BJ (cell line): ENCODE measurements at regions not wholly inside any gene's neighbourhood (a gene's known extent, or its start where the extent isn't known, plus 50 kb on each side); places are given as distances from the start of the nearest gene placed in this dataset.

Source experiments
- CTCF ChIA-PET: fragments of 350-600 bp; formaldehyde crosslinking; extraction: SDS; loops from one replicate; lab custom pipeline; 2021; ENCODE audit warnings: antibody characterized with exemption, inconsistent platforms; lab: Yijun Ruan, JAX
- POLR2A ChIA-PET: fragments of 300-600 bp; sonication (Branson Sonifier 250); formaldehyde crosslinking; extraction: SDS; loops from one replicate; lab custom pipeline; 2021; ENCODE audit warnings: antibody characterized with exemption; lab: Charles Lee
- DNase-seq: peaks from one replicate; pipeline ENCODE4 v3.0.0-alpha.2; 2011; ENCODE audit warnings: low read depth
- H3K27me3 ChIP-seq: 2 replicates; pipeline ENCODE4 v1.6.0; 2011; ENCODE audit warnings: low read length; ENCODE audit not compliant: control insufficient read depth, insufficient read depth
- H3K36me3 ChIP-seq: 2 replicates; pipeline ENCODE4 v1.5.1; 2011; ENCODE audit warnings: low read length; ENCODE audit not compliant: control insufficient read depth, insufficient read depth
- H3K4me3 ChIP-seq: 2 replicates; pipeline ENCODE4 v1.5.1; 2011; ENCODE audit warnings: low read depth, mild to moderate bottlenecking, control low read depth, low read length
- CTCF ChIP-seq: IDR thresholded peaks from 2 replicates; pipeline ENCODE4 v1.5.1; 2011; ENCODE audit warnings: low read depth, mild to moderate bottlenecking, control low read depth, inconsistent platforms, low read length, moderate library complexity; ENCODE audit not compliant: insufficient read depth

- ChIA-PET CTCF (interaction anchor here (1.1 kb wide), 1 partner anchor 9 kb away, joined by 4 read pairs; no protein-coding TSS in a partner anchor), POLR2A (no interaction called here)
- Histone ChIP-seq H3K36me3 (no peaks in the 10 kb centered on the region), H3K4me3 (no peak overlapping the region), H3K27me3 (no peaks in the 10 kb centered on the region)
- no peak for DNase-seq
- TF ChIP-seq CTCF, result no peak
These were observed 307.1 kb upstream of the SEMA6D start for GRCh38 chr15:47410247-47410646.

- Histone ChIP-seq H3K36me3 (no peaks in the 10 kb centered on the region), H3K4me3 (no peak overlapping the region), H3K27me3 (no peaks in the 10 kb centered on the region)
- POLR2A ChIA-PET, result no interaction called here
- TF ChIP-seq CTCF, result no peak
- CTCF ChIA-PET, result no interaction called here
- no peak for DNase-seq
These were observed 305.6 kb upstream of the SEMA6D start for GRCh38 chr15:47411733-47412132.

- no peaks in the 10 kb centered on the region for H3K36me3 ChIP-seq
- no peak overlapping the region for H3K4me3 ChIP-seq
- POLR2A ChIA-PET, result no interaction called here
- TF ChIP-seq CTCF, result no peak
- H3K27me3 ChIP-seq, result no peaks in the 10 kb centered on the region
- CTCF ChIA-PET, result no interaction called here
- DNase-seq, result no peak
These were observed 305.2 kb upstream of the SEMA6D start for GRCh38 chr15:47412136-47412535.

GRCh38 chr15:47412802-47413201, 304.5 kb upstream of the SEMA6D start:
- ChIA-PET CTCF (no interaction called here), POLR2A (no interaction called here)
- no peaks in the 10 kb centered on the region for H3K27me3 ChIP-seq
- H3K36me3 ChIP-seq, result no peaks in the 10 kb centered on the region
- H3K4me3 ChIP-seq, result no peak overlapping the region
- no peak for TF ChIP-seq CTCF
- no peak for DNase-seq

- H3K36me3 ChIP-seq, result no peaks in the 10 kb centered on the region
- no peak for DNase-seq
- no peak overlapping the region for H3K4me3 ChIP-seq
- no peaks in the 10 kb centered on the region for H3K27me3 ChIP-seq
- ChIA-PET CTCF (interaction anchor here (0.7 kb wide), 1 partner anchor 8 kb away, joined by 3 read pairs; no protein-coding TSS in a partner anchor), POLR2A (no interaction called here)
- no peak for TF ChIP-seq CTCF
These were observed 303.1 kb upstream of the SEMA6D start for GRCh38 chr15:47414207-47414606.
